K562 (cell line): ENCODE measurements at regions not wholly inside any gene's neighbourhood (a gene's known extent, or its start where the extent isn't known, plus 50 kb on each side); places are given as distances from the start of the nearest gene placed in this dataset.

Experiments used
- ERF ChIP-seq: fragments of 450-650 bp; formaldehyde crosslinking; IDR thresholded peaks from 2 replicates; pipeline ENCODE4 v1.4.0; 2020; ENCODE audit warnings: mild to moderate bottlenecking, mixed read lengths
- GTF2E2 ChIP-seq: fragments of 200-800 bp; sonication (Bioruptor generic); IDR thresholded peaks from 2 replicates; pipeline ENCODE4 v1.6.1; 2016; ENCODE audit warnings: missing genetic modification characterization, missing compliant biosample characterization
- HDAC3 ChIP-seq: fragments of 450-650 bp; IDR thresholded peaks from 2 replicates; pipeline ENCODE4 v1.6.1; 2018; ENCODE audit warnings: borderline replicate concordance, mild to moderate bottlenecking, moderate library complexity; ENCODE audit not compliant: partially characterized antibody
- HES1 ChIP-seq: fragments of 450-650 bp; IDR thresholded peaks from 2 replicates; pipeline ENCODE4 v1.6.1; 2016; ENCODE audit warnings: low read depth, mild to moderate bottlenecking, moderate library complexity
- KAT2B ChIP-seq: IDR thresholded peaks from one replicate; pipeline ENCODE4 v1.6.1; 2012; ENCODE audit warnings: low read depth, mild to moderate bottlenecking, control low read depth, inconsistent platforms, low read length, moderate library complexity
- KLF6 ChIP-seq: fragments of 250-450 bp; sonication (Bioruptor Pico); IDR thresholded peaks from 2 replicates; pipeline ENCODE4 v1.4.0; 2020; ENCODE audit warnings: mild to moderate bottlenecking, moderate library complexity, borderline replicate concordance
- NONO ChIP-seq, 2 experiments: fragments of 200-400 bp in 1 of 2; fragments of 450-650 bp in 1 of 2; formaldehyde crosslinking in 1 of 2; IDR thresholded peaks; 2 replicates each; pipeline ENCODE4 v1.6.1; 2017; ENCODE audit warnings: low read depth in 2 of 2, mild to moderate bottlenecking in 2 of 2, moderate library complexity in 2 of 2, low read length in 1 of 2
- NR2C2 ChIP-seq, 2 experiments: fragments of 200-800 bp in 1 of 2; sonication (Bioruptor generic) in 1 of 2; sonication (generic) in 1 of 2; formaldehyde crosslinking in 1 of 2; IDR thresholded peaks; 2 replicates each; pipeline versions ENCODE4 v1.6.1 to v1.8.0; 2016 to 2022; ENCODE audit warnings: mild to moderate bottlenecking in 1 of 2, missing compliant biosample characterization in 1 of 2, missing genetic modification characterization in 1 of 2, missing genetic modification reagents in 1 of 2
- PYGO2 ChIP-seq: fragments of 450-650 bp; IDR thresholded peaks from 2 replicates; pipeline ENCODE4 v1.6.1; 2016; ENCODE audit warnings: mild to moderate bottlenecking, missing genetic modification characterization, moderate library complexity, missing compliant biosample characterization
- SAP30 ChIP-seq: fragments of 200-600 bp; sonication (generic); IDR thresholded peaks from 2 replicates; pipeline ENCODE4 v1.6.1; 2012; ENCODE audit warnings: borderline replicate concordance, low read depth, mild to moderate bottlenecking, moderate library complexity, low read length, control low read depth, inconsistent platforms; ENCODE audit not compliant: insufficient read depth, poor library complexity, severe bottlenecking
- SMAD2 ChIP-seq: fragments of 150-350 bp; IDR thresholded peaks from 2 replicates; pipeline ENCODE4 v1.6.1; 2014; ENCODE audit warnings: low read depth, mild to moderate bottlenecking, low read length
- SMARCB1 ChIP-seq: IDR thresholded peaks from 2 replicates; pipeline ENCODE4 v1.6.1; 2011; ENCODE audit warnings: improper control_type of control experiment, low read depth; ENCODE audit not compliant: insufficient read length
- STAT5A ChIP-seq: IDR thresholded peaks from 2 replicates; pipeline ENCODE4 v1.6.1; 2012; ENCODE audit warnings: low read length, inconsistent platforms, borderline replicate concordance
- TRIM25 ChIP-seq: fragments of 450-650 bp; IDR thresholded peaks from 2 replicates; pipeline ENCODE4 v1.7.0; 2016; ENCODE audit warnings: borderline replicate concordance
- ZFPM2 ChIP-seq: fragments of 250-450 bp; sonication (Bioruptor Pico); IDR thresholded peaks from 2 replicates; pipeline ENCODE4 v1.5.1; 2022; ENCODE audit warnings: mild to moderate bottlenecking
- ZKSCAN8 ChIP-seq: fragments of 200-800 bp; sonication (Bioruptor generic); IDR thresholded peaks from 2 replicates; pipeline ENCODE4 v1.6.1; 2016; ENCODE audit warnings: missing genetic modification characterization, missing compliant biosample characterization
- ZNF224 ChIP-seq: sonication (generic); formaldehyde crosslinking; IDR thresholded peaks from 2 replicates; pipeline ENCODE4 v1.8.0; 2022; ENCODE audit warnings: mild to moderate bottlenecking, missing genetic modification reagents
- ZNF766 ChIP-seq: fragments of 200-800 bp; sonication (Bioruptor generic); conservative IDR thresholded peaks from 2 replicates; pipeline ENCODE4 v1.6.1; 2016; ENCODE audit warnings: missing genetic modification characterization, missing compliant biosample characterization
- ZNF830 ChIP-seq: fragments of 250-450 bp; sonication (Bioruptor Pico); IDR thresholded peaks from 2 replicates; pipeline ENCODE4 v1.5.0; 2021; ENCODE audit warnings: mild to moderate bottlenecking
- TF ChIP-seq, protein P1 (sequence below): sonication (generic); formaldehyde crosslinking; IDR thresholded peaks from 2 replicates; pipeline ENCODE4 v1.8.1; 2023; ENCODE audit warnings: mild to moderate bottlenecking, missing genetic modification reagents
- TF ChIP-seq, protein P2 (sequence below): sonication (generic); formaldehyde crosslinking; IDR thresholded peaks from 2 replicates; pipeline ENCODE4 v1.9.0; 2022; ENCODE audit warnings: mild to moderate bottlenecking, missing genetic modification reagents
- TF ChIP-seq, protein P3 (sequence below): sonication (generic); IDR thresholded peaks from 2 replicates; pipeline ENCODE4 v1.6.1; 2016

- TF ChIP-seq, protein P1, sequence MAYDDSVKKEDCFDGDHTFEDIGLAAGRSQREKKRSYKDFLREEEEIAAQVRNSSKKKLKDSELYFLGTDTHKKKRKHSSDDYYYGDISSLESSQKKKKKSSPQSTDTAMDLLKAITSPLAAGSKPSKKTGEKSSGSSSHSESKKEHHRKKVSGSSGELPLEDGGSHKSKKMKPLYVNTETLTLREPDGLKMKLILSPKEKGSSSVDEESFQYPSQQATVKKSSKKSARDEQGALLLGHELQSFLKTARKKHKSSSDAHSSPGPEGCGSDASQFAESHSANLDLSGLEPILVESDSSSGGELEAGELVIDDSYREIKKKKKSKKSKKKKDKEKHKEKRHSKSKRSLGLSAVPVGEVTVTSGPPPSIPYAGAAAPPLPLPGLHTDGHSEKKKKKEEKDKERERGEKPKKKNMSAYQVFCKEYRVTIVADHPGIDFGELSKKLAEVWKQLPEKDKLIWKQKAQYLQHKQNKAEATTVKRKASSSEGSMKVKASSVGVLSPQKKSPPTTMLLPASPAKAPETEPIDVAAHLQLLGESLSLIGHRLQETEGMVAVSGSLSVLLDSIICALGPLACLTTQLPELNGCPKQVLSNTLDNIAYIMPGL = no peak
- TF ChIP-seq KAT2B = no peak
- TF ChIP-seq ZNF766 (CRISPR knock-in tag) = peak; percentile 92
- no peak for TF ChIP-seq HDAC3
- peak; percentile 47; the same call in 1 of the 2 replicates for TF ChIP-seq PYGO2 (tag)
- no peak; the same call in 1 of the 2 replicates for TF ChIP-seq NR2C2 (CRISPR knock-in tag; IDR thresholded peaks at IDR 0.05)
- TF ChIP-seq NR2C2 (tag; IDR thresholded peaks at IDR 0.05) = peak; percentile 92
- 0 out of 2 replicates have a peak, but pooled peaks have one; percentile 24 for TF ChIP-seq ZNF830
- TF ChIP-seq, protein P2, sequence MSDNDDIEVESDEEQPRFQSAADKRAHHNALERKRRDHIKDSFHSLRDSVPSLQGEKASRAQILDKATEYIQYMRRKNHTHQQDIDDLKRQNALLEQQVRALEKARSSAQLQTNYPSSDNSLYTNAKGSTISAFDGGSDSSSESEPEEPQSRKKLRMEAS (CRISPR knock-in tag) = peak; percentile 94
- peak; percentile 98 for TF ChIP-seq ZKSCAN8 (CRISPR knock-in tag)
- TF ChIP-seq SMARCB1 = no peak
- peak; percentile 46 for TF ChIP-seq SAP30
- no peak for TF ChIP-seq HES1
- TF ChIP-seq, protein P3, sequence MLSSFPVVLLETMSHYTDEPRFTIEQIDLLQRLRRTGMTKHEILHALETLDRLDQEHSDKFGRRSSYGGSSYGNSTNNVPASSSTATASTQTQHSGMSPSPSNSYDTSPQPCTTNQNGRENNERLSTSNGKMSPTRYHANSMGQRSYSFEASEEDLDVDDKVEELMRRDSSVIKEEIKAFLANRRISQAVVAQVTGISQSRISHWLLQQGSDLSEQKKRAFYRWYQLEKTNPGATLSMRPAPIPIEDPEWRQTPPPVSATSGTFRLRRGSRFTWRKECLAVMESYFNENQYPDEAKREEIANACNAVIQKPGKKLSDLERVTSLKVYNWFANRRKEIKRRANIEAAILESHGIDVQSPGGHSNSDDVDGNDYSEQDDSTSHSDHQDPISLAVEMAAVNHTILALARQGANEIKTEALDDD = no peak
- TF ChIP-seq ERF (CRISPR knock-in tag) = 0 out of 2 replicates have a peak, but pooled peaks have one; percentile 36
- no peak for TF ChIP-seq SMAD2
- TF ChIP-seq GTF2E2 = peak; percentile 94
- TF ChIP-seq ZFPM2 (CRISPR knock-in tag) = no peak
- TF ChIP-seq STAT5A = 0 out of 2 replicates have a peak, but pooled peaks have one; percentile 5
- no peak for TF ChIP-seq ZNF224 (CRISPR knock-in tag)
- TF ChIP-seq KLF6 (CRISPR knock-in tag) = no peak
- peak in 1 of 2 experiments; percentile 93; a peak in 2 of 4 replicates for TF ChIP-seq NONO (IDR thresholded peaks at IDR 0.05; ENCODE audit: low read depth in 2 of 2, low read length in 1 of 2)
- no peak for TF ChIP-seq TRIM25
These were observed 49.7 kb upstream of the ATF3 start (continued) for GRCh38 chr1:212558693-212559480.
